Endodermal cell (in vitro differentiated cells): ENCODE measurements at regions not wholly inside any gene's neighbourhood (a gene's known extent, or its start where the extent isn't known, plus 50 kb on each side); places are given as distances from the start of the nearest gene placed in this dataset.

ENCODE experiments used
- DNase-seq: peaks from one replicate; pipeline ENCODE4 v3.0.0-alpha.2; 2017
- H3K27ac ChIP-seq: 2 replicates; pipeline ENCODE4 v1.5.1; 2013; ENCODE audit warnings: mild to moderate bottlenecking, low read depth, low read length, moderate library complexity
- H3K27me3 ChIP-seq: 2 replicates; pipeline ENCODE4 v1.6.1; 2013; ENCODE audit warnings: mild to moderate bottlenecking, low read length, moderate library complexity; ENCODE audit not compliant: insufficient read depth, control insufficient read depth, poor library complexity, severe bottlenecking
- H3K36me3 ChIP-seq: 2 replicates; pipeline ENCODE4 v1.7.0; 2013; ENCODE audit warnings: mild to moderate bottlenecking, low read length, moderate library complexity; ENCODE audit not compliant: control insufficient read depth, insufficient read depth
- H3K4me1 ChIP-seq: one replicate; pipeline ENCODE4 v1.7.0; 2013; ENCODE audit warnings: low read length; ENCODE audit not compliant: control insufficient read depth, insufficient read depth
- H3K4me3 ChIP-seq: 2 replicates; pipeline ENCODE4 v1.5.1; 2013; ENCODE audit warnings: mild to moderate bottlenecking, low read length, moderate library complexity
- H3K9ac ChIP-seq: 2 replicates; pipeline ENCODE4 v1.6.1; 2013; ENCODE audit warnings: mild to moderate bottlenecking, low read length, moderate library complexity; ENCODE audit not compliant: poor library complexity, severe bottlenecking; ENCODE audit errors: extremely low read depth
- H3K9me3 ChIP-seq: 2 replicates; pipeline ENCODE4 v1.6.1; 2013; ENCODE audit warnings: mild to moderate bottlenecking, low read length, moderate library complexity; ENCODE audit not compliant: control insufficient read depth
- H3K27ac Mint-ChIP-seq: 2 replicates; pipeline ENCODE4 v1.8.0; 2020; ENCODE audit warnings: mixed read lengths
- H3K27me3 Mint-ChIP-seq: 2 replicates; pipeline ENCODE4 v1.8.0; 2021; ENCODE audit warnings: mild to moderate bottlenecking, mixed read lengths; ENCODE audit not compliant: insufficient read depth
- H3K36me3 Mint-ChIP-seq: 2 replicates; pipeline ENCODE4 v1.8.0; 2020; ENCODE audit warnings: low read depth, mixed read lengths
- H3K4me1 Mint-ChIP-seq: 2 replicates; pipeline ENCODE4 v1.8.0; 2020; ENCODE audit warnings: mixed read lengths
- H3K4me3 Mint-ChIP-seq: 2 replicates; pipeline ENCODE4 v1.8.0; 2020; ENCODE audit warnings: mild to moderate bottlenecking, moderate library complexity, mixed read lengths
- H3K9me3 Mint-ChIP-seq: 2 replicates; pipeline ENCODE4 v1.8.0; 2020; ENCODE audit warnings: mild to moderate bottlenecking, mixed read lengths
- CTCF ChIP-seq: fragments of 200-600 bp; sonication (generic); conservative IDR thresholded peaks from 2 replicates; pipeline ENCODE4 v1.5.0; 2021; ENCODE audit warnings: antibody characterized with exemption, mild to moderate bottlenecking
- WGBS, 2 experiments: methylation state at CpG; one replicate each; pipeline versions ENCODE4 v1.1.5 to v1.1.7; 2013; ENCODE audit warnings: missing lambda C conversion rate in 2 of 2, mixed read lengths in 1 of 2; ENCODE audit not compliant: insufficient coverage in 1 of 2, insufficient read length in 1 of 2; 5-methylcytosine and 5-hydroxymethylcytosine counted together

- 80 to 87% methylated on average over 12 to 24 of the region's 24 CpGs for WGBS, 2 experiments
- no peak overlapping the region for H3K4me3 Mint-ChIP-seq
These were observed 63.6 kb upstream of the NKX1-1 start for GRCh38 chr4:1469607-1470392.

GRCh38 chr4:1469043-1469442, 62.8 kb upstream of the NKX1-1 start:
- Histone ChIP-seq H3K9ac (no peak overlapping the region), H3K9me3 (no peaks in the 10 kb centered on the region), H3K27ac (no peak overlapping the region), H3K36me3 (no peaks in the 10 kb centered on the region), H3K27me3 (peaks cover 41% of the 10 kb centered on the region), H3K4me3 (no peak overlapping the region), H3K4me1 (no peaks in the 10 kb centered on the region)
- TF ChIP-seq CTCF: no peak
- no peak overlapping the region for H3K27ac Mint-ChIP-seq
- no peaks in the 10 kb centered on the region for H3K4me1 Mint-ChIP-seq
- H3K4me3 Mint-ChIP-seq: no peak overlapping the region
- peaks cover 13% of the 10 kb centered on the region for H3K27me3 Mint-ChIP-seq
- peaks cover 9% of the 10 kb centered on the region for H3K9me3 Mint-ChIP-seq
- H3K36me3 Mint-ChIP-seq: no peaks in the 10 kb centered on the region
- WGBS, 2 experiments: 78 to 81% methylated on average over 4 to 6 of the region's 6 CpGs
- DNase-seq: no peak

More at GRCh38 chr4:1469607-1470392, 63.6 kb upstream of the NKX1-1 start:
- Mint-ChIP-seq H3K9me3 (peaks cover 9% of the 10 kb centered on the region), H3K27me3 (peaks cover 15% of the 10 kb centered on the region), H3K27ac (no peak overlapping the region), H3K36me3 (no peaks in the 10 kb centered on the region), H3K4me1 (no peaks in the 10 kb centered on the region)
- Histone ChIP-seq H3K27me3 (peaks cover 49% of the 10 kb centered on the region), H3K4me3 (no peak overlapping the region), H3K4me1 (no peaks in the 10 kb centered on the region), H3K9me3 (no peaks in the 10 kb centered on the region), H3K9ac (no peak overlapping the region), H3K36me3 (no peaks in the 10 kb centered on the region), H3K27ac (no peak overlapping the region)
- TF ChIP-seq CTCF: no peak
- DNase-seq: peak; percentile 29

GRCh38 chr4:1467581-1468458, 61.6 kb upstream of the NKX1-1 start:
- H3K4me3 Mint-ChIP-seq: no peak overlapping the region
- no peaks in the 10 kb centered on the region for H3K36me3 ChIP-seq
- H3K27ac Mint-ChIP-seq: no peak overlapping the region
- no peak overlapping the region for H3K27ac ChIP-seq
- WGBS, 2 experiments: 80 to 88% methylated on average over 4 to 6 of the region's 6 CpGs
- H3K9me3 Mint-ChIP-seq: peaks cover 9% of the 10 kb centered on the region
- H3K27me3 ChIP-seq: peaks cover 31% of the 10 kb centered on the region
- no peaks in the 10 kb centered on the region for H3K36me3 Mint-ChIP-seq
- H3K4me3 ChIP-seq: no peak overlapping the region
- no peak overlapping the region for H3K9ac ChIP-seq
- peaks cover 9% of the 10 kb centered on the region for H3K27me3 Mint-ChIP-seq
- TF ChIP-seq CTCF: no peak
- DNase-seq: no peak
- H3K4me1 Mint-ChIP-seq: no peaks in the 10 kb centered on the region
- no peaks in the 10 kb centered on the region for H3K9me3 ChIP-seq
- H3K4me1 ChIP-seq: no peaks in the 10 kb centered on the region
